ENCODE measurements at regions not wholly inside any gene's neighbourhood (a gene's known extent, or its start where the extent isn't known, plus 50 kb on each side); places are given as distances from the start of the nearest gene placed in this dataset.

GRCh38 chr3:107117922-107118536, 259.2 kb upstream of the CCDC54 start:
- DNase-seq, result no peak
- H3K4me3 ChIP-seq, result no peak overlapping the region
- no peaks in the 10 kb centered on the region for H3K9me3 ChIP-seq
- H3K36me3 ChIP-seq, result no peaks in the 10 kb centered on the region
- no peak overlapping the region for H3K27ac ChIP-seq
- H3K27me3 ChIP-seq, result no peaks in the 10 kb centered on the region
- H3K4me1 ChIP-seq, result no peaks in the 10 kb centered on the region
- TF ChIP-seq POLR2A (IDR thresholded peaks at IDR 0.05), result no peak
- TF ChIP-seq, protein P1, sequence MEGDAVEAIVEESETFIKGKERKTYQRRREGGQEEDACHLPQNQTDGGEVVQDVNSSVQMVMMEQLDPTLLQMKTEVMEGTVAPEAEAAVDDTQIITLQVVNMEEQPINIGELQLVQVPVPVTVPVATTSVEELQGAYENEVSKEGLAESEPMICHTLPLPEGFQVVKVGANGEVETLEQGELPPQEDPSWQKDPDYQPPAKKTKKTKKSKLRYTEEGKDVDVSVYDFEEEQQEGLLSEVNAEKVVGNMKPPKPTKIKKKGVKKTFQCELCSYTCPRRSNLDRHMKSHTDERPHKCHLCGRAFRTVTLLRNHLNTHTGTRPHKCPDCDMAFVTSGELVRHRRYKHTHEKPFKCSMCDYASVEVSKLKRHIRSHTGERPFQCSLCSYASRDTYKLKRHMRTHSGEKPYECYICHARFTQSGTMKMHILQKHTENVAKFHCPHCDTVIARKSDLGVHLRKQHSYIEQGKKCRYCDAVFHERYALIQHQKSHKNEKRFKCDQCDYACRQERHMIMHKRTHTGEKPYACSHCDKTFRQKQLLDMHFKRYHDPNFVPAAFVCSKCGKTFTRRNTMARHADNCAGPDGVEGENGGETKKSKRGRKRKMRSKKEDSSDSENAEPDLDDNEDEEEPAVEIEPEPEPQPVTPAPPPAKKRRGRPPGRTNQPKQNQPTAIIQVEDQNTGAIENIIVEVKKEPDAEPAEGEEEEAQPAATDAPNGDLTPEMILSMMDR (IDR thresholded peaks at IDR 0.05), result no peak

DNA sequence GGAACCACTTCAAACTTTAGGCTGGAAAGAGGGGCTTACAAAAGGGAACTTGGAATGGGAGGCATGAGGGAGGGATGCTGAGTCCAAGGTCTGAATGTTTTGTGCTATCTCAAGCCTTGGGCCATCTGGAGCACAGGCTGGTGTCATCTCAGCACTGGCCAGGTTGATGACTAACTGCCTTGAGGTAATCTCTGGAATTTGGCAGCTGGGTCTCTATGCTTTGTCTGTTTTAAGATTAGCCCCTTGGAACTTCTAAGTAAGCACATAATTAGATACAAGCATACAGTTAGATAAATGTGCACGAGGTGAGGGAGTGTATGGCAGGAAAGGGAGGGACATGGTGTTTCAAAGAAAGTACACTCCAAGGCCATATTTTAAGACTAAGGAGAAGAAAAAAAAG, 252.4 kb upstream of the CCDC54 start:
- Histone ChIP-seq H3K4me1 (no peaks in the 10 kb centered on the region), H3K36me3 (no peaks in the 10 kb centered on the region), H3K27me3 (no peaks in the 10 kb centered on the region), H3K9me3 (no peaks in the 10 kb centered on the region), H3K4me3 (no peak overlapping the region), H3K27ac (no peak overlapping the region)
- TF ChIP-seq POLR2A (IDR thresholded peaks at IDR 0.05), result no peak
- TF ChIP-seq, protein P1 (IDR thresholded peaks at IDR 0.05), result no peak
- no peak for DNase-seq

DNA sequence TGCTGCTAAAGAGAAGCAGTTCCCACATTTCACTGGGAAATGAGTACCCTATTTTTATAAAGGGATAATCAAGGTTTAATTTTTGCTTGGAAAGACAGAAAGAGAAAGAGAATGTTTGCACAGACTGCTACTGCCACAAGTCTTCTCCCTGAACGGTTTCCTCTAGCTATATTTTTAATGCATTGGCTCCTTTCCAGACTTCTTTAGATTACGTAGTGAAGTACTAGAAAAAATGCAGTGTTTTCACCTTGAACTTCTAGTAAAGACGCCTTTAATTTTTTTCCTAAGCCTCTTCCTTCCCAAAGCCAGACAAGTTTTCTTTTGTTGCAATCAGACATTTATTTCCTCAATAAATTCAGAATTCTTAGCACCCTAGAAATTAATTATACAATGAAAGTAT, 248.3 kb upstream of the CCDC54 start:
- no peak for DNase-seq
- H3K9me3 ChIP-seq, result no peaks in the 10 kb centered on the region
- H3K27ac ChIP-seq, result no peak overlapping the region
- TF ChIP-seq, protein P1 (IDR thresholded peaks at IDR 0.05), result no peak
- no peak for TF ChIP-seq POLR2A (IDR thresholded peaks at IDR 0.05)
- H3K4me3 ChIP-seq, result no peak overlapping the region
- H3K27me3 ChIP-seq, result no peaks in the 10 kb centered on the region
- no peaks in the 10 kb centered on the region for H3K4me1 ChIP-seq
- H3K36me3 ChIP-seq, result no peaks in the 10 kb centered on the region

GRCh38 chr3:107130089-107130700, 247.0 kb upstream of the CCDC54 start:
- no peak for DNase-seq
- no peak overlapping the region for H3K27ac ChIP-seq
- H3K4me1 ChIP-seq, result no peaks in the 10 kb centered on the region
- TF ChIP-seq, protein P1 (IDR thresholded peaks at IDR 0.05), result no peak
- no peak for TF ChIP-seq POLR2A (IDR thresholded peaks at IDR 0.05)
- no peaks in the 10 kb centered on the region for H3K9me3 ChIP-seq
- H3K36me3 ChIP-seq, result no peaks in the 10 kb centered on the region
- H3K27me3 ChIP-seq, result no peaks in the 10 kb centered on the region
- no peak overlapping the region for H3K4me3 ChIP-seq

- TF ChIP-seq, protein P1 (IDR thresholded peaks at IDR 0.05), result no peak
- no peak for TF ChIP-seq POLR2A (IDR thresholded peaks at IDR 0.05)
- H3K27me3 ChIP-seq, result no peaks in the 10 kb centered on the region
- no peaks in the 10 kb centered on the region for H3K4me1 ChIP-seq
- no peaks in the 10 kb centered on the region for H3K36me3 ChIP-seq
- no peak overlapping the region for H3K27ac ChIP-seq
- no peak for DNase-seq
- no peak overlapping the region for H3K4me3 ChIP-seq
- H3K9me3 ChIP-seq, result no peaks in the 10 kb centered on the region
These were observed 244.6 kb upstream of the CCDC54 start for GRCh38 chr3:107132674-107133073.

Measured in Peyer's patch (tissue), 4 donors.